ENCODE measurements at regions not wholly inside any gene's neighbourhood (a gene's known extent, or its start where the extent isn't known, plus 50 kb on each side); places are given as distances from the start of the nearest gene placed in this dataset.

DNA sequence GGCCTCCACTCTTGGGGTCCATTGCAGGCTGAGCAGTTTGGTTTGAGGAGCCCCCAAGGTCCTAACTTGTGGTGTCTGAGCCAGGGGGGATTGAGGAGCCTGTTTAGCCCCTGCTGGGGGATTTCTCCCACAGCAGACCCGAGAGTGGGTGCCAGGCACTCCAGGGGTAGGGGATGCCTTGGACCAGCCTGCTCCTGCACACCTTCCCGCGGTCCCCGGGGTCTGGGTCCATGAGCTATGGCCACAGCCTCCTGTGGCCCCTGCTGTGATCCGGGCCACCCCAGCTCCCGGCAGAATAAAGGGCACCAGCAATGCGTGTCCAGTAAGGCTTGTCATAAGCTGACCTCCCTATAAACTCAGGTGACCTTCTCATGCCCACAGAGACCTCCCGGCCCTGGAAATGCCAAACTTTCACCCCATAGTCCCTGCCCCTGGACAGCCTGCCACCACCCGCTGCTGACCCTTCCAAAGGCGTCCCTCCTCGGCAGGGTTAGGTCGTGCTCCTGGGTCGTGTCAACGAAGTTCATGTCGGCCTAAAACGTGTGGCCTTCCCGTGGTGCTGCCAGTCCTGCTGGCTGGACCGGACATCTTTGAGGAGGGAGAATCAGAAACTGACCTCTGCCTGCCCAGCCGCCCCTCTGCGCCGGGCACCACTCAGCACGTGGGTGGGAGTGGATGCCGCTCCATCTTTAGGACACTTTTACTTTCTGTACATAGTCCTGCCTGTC lies 137.6 kb downstream of the MRPL36 start:
- no peaks in the 10 kb centered on the region for H3K79me2 ChIP-seq (ENCODE audit: control insufficient read depth, insufficient read depth, low read length)
- no peaks in the 10 kb centered on the region for H3K4me1 ChIP-seq (ENCODE audit: control insufficient read depth, extremely low read depth, insufficient read depth, low read length)
- no peak overlapping the region for H3K9ac ChIP-seq (ENCODE audit: insufficient read depth, low read length)
- no peak overlapping the region for H3K27ac ChIP-seq (ENCODE audit: insufficient read depth, low read length)
- no peaks in the 10 kb centered on the region for H4K20me1 ChIP-seq (ENCODE audit: control insufficient read depth, extremely low read depth, insufficient read depth, low read length)
- H2AFZ ChIP-seq (ENCODE audit: low read length), result no peak overlapping the region
- H3K27me3 ChIP-seq (ENCODE audit: control insufficient read depth, insufficient read depth, low read length), result peaks cover 12% of the 10 kb centered on the region
- no peak for DNase-seq (ENCODE audit: low read depth in 2 of 2)
- H3K4me2 ChIP-seq (ENCODE audit: extremely low read depth, insufficient read depth, low read length), result no peak overlapping the region
- no peaks in the 10 kb centered on the region for H3K36me3 ChIP-seq (ENCODE audit: control insufficient read depth, insufficient read depth, low read length)
- TF ChIP-seq EZH2 (IDR thresholded peaks at IDR 0.05; ENCODE audit: low read length, missing control alignments), result no peak
- TF ChIP-seq, protein P1, sequence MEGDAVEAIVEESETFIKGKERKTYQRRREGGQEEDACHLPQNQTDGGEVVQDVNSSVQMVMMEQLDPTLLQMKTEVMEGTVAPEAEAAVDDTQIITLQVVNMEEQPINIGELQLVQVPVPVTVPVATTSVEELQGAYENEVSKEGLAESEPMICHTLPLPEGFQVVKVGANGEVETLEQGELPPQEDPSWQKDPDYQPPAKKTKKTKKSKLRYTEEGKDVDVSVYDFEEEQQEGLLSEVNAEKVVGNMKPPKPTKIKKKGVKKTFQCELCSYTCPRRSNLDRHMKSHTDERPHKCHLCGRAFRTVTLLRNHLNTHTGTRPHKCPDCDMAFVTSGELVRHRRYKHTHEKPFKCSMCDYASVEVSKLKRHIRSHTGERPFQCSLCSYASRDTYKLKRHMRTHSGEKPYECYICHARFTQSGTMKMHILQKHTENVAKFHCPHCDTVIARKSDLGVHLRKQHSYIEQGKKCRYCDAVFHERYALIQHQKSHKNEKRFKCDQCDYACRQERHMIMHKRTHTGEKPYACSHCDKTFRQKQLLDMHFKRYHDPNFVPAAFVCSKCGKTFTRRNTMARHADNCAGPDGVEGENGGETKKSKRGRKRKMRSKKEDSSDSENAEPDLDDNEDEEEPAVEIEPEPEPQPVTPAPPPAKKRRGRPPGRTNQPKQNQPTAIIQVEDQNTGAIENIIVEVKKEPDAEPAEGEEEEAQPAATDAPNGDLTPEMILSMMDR (conservative IDR thresholded peaks at IDR 0.05 in 1 of 2, IDR thresholded peaks at IDR 0.05 in 1 of 2; ENCODE audit: low read depth in 1 of 2, low read length in 2 of 2), result no peak
- no peak overlapping the region for H3K4me3 ChIP-seq (replicated peaks in 1 of 4; ENCODE audit: control extremely low read depth in 1 of 4, insufficient read depth in 1 of 4, low read depth in 3 of 4, low read length in 4 of 4)
- no peaks in the 10 kb centered on the region for H3K9me3 ChIP-seq (ENCODE audit: control insufficient read depth, insufficient read depth, low read depth, low read length)

DNA sequence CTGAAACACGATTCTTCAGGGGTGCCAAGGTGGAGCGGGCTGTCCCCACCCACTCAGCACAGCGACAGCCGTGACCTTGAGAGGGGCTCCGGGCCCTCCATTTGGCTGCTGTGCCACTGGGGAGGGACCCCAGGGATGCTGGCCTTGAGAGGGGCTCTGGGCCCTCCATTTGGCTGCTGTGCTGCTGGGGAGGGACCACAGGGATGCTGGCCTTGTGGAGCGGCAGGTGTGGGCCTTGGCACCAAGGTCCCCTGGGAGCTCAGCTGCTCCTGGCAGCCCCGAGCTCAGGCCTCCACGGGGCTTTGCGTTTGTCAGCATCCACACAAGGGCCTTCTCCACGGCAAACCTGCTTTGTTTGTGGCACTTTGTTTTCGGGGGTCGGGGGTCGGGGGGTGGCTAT lies 137.6 kb upstream of the LPCAT1 start:
- peaks cover 10% of the 10 kb centered on the region for H3K27me3 ChIP-seq (ENCODE audit: control insufficient read depth, insufficient read depth, low read length)

DNA sequence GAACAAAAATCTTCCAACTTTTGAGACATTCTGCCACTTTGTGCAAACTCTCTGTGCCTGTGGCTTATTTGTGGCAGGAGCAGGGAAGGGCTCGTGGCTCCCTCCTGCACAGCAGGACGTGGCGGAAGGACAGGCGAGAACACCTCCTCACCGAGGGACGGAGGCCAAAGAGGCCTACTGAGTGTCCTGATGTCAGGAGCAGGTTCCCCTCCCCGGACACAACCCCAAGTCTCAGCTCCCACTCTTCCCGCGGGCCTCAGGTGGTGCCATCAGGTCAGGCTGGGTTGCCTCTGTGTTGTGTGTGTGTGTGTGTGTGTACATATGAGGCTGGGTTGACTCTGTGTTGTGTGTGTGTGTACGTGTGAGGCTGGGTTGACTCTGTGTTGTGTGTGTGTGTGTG lies 136.8 kb upstream of the LPCAT1 start:
- no peak for TF ChIP-seq EZH2 (IDR thresholded peaks at IDR 0.05; ENCODE audit: low read length, missing control alignments)
- TF ChIP-seq, protein P1 (conservative IDR thresholded peaks at IDR 0.05 in 1 of 2, IDR thresholded peaks at IDR 0.05 in 1 of 2; ENCODE audit: low read depth in 1 of 2, low read length in 2 of 2), result no peak
- Histone ChIP-seq H3K4me3 (replicated peaks in 1 of 4; ENCODE audit: control extremely low read depth in 1 of 4, insufficient read depth in 1 of 4, low read depth in 3 of 4, low read length in 4 of 4) (no peak overlapping the region), H3K36me3 (ENCODE audit: control insufficient read depth, insufficient read depth, low read length) (no peaks in the 10 kb centered on the region), H3K4me1 (ENCODE audit: control insufficient read depth, extremely low read depth, insufficient read depth, low read length) (no peaks in the 10 kb centered on the region), H3K27me3 (ENCODE audit: control insufficient read depth, insufficient read depth, low read length) (peaks cover 7% of the 10 kb centered on the region), H3K79me2 (ENCODE audit: control insufficient read depth, insufficient read depth, low read length) (no peaks in the 10 kb centered on the region), H3K9me3 (ENCODE audit: control insufficient read depth, insufficient read depth, low read depth, low read length) (no peaks in the 10 kb centered on the region), H4K20me1 (ENCODE audit: control insufficient read depth, extremely low read depth, insufficient read depth, low read length) (no peaks in the 10 kb centered on the region), H3K27ac (ENCODE audit: insufficient read depth, low read length) (no peak overlapping the region), H2AFZ (ENCODE audit: low read length) (no peak overlapping the region), H3K9ac (ENCODE audit: insufficient read depth, low read length) (no peak overlapping the region), H3K4me2 (ENCODE audit: extremely low read depth, insufficient read depth, low read length) (no peak overlapping the region)
- no peak for DNase-seq (ENCODE audit: low read depth in 2 of 2)

More for the DNA sequence above, 137.6 kb upstream of the LPCAT1 start:
- no peak overlapping the region for H3K4me3 ChIP-seq (replicated peaks in 1 of 4; ENCODE audit: control extremely low read depth in 1 of 4, insufficient read depth in 1 of 4, low read depth in 3 of 4, low read length in 4 of 4)
- H3K4me2 ChIP-seq (ENCODE audit: extremely low read depth, insufficient read depth, low read length), result no peak overlapping the region
- no peak overlapping the region for H2AFZ ChIP-seq (ENCODE audit: low read length)
- DNase-seq (ENCODE audit: low read depth in 2 of 2), result no peak
- no peak overlapping the region for H3K9ac ChIP-seq (ENCODE audit: insufficient read depth, low read length)
- no peaks in the 10 kb centered on the region for H3K4me1 ChIP-seq (ENCODE audit: control insufficient read depth, extremely low read depth, insufficient read depth, low read length)
- no peaks in the 10 kb centered on the region for H3K9me3 ChIP-seq (ENCODE audit: control insufficient read depth, insufficient read depth, low read depth, low read length)
- H3K27ac ChIP-seq (ENCODE audit: insufficient read depth, low read length), result no peak overlapping the region
- H3K36me3 ChIP-seq (ENCODE audit: control insufficient read depth, insufficient read depth, low read length), result no peaks in the 10 kb centered on the region
- no peaks in the 10 kb centered on the region for H3K79me2 ChIP-seq (ENCODE audit: control insufficient read depth, insufficient read depth, low read length)
- no peaks in the 10 kb centered on the region for H4K20me1 ChIP-seq (ENCODE audit: control insufficient read depth, extremely low read depth, insufficient read depth, low read length)
- TF ChIP-seq, protein P1 (conservative IDR thresholded peaks at IDR 0.05 in 1 of 2, IDR thresholded peaks at IDR 0.05 in 1 of 2; ENCODE audit: low read depth in 1 of 2, low read length in 2 of 2), result no peak
- TF ChIP-seq EZH2 (IDR thresholded peaks at IDR 0.05; ENCODE audit: low read length, missing control alignments), result no peak

Measured in fibroblast of lung (primary cell).